ENCODE measurements at regions not wholly inside any gene's neighbourhood (a gene's known extent, or its start where the extent isn't known, plus 50 kb on each side); places are given as distances from the start of the nearest gene placed in this dataset.

DNA sequence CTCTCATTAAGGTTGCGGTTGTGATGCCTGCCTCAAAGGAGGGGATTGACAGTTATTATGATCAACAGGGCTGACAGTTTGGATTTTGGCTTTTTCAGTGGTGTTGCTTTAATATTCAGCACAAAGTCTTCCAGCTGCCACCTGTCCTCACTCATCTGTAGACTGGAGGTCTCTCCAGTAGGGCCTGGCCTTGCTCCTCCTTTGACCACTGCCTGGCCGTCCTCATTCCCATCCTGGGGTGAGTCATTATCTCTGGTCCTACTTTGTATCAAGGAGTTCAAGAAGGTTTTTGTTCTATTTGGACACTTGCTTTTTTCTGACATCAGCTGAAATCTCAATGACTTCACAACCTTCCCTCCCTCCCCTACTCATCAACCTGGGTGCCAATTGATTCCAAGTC lies 95.1 kb upstream of the ZPLD1 start:
- TF ChIP-seq, protein P1, sequence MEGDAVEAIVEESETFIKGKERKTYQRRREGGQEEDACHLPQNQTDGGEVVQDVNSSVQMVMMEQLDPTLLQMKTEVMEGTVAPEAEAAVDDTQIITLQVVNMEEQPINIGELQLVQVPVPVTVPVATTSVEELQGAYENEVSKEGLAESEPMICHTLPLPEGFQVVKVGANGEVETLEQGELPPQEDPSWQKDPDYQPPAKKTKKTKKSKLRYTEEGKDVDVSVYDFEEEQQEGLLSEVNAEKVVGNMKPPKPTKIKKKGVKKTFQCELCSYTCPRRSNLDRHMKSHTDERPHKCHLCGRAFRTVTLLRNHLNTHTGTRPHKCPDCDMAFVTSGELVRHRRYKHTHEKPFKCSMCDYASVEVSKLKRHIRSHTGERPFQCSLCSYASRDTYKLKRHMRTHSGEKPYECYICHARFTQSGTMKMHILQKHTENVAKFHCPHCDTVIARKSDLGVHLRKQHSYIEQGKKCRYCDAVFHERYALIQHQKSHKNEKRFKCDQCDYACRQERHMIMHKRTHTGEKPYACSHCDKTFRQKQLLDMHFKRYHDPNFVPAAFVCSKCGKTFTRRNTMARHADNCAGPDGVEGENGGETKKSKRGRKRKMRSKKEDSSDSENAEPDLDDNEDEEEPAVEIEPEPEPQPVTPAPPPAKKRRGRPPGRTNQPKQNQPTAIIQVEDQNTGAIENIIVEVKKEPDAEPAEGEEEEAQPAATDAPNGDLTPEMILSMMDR (IDR thresholded peaks at IDR 0.05; ENCODE audit: extremely low read depth in 1 of 2, insufficient read depth in 1 of 2, low read depth in 1 of 2, low read length in 2 of 2): no peak
- TF ChIP-seq POLR2A (IDR thresholded peaks at IDR 0.05; ENCODE audit: low read depth, low read length) (no peak), JUN (IDR thresholded peaks at IDR 0.05; ENCODE audit: borderline replicate concordance, insufficient read depth, insufficient read length, low read depth) (no peak), POLR2AphosphoS5 (IDR thresholded peaks at IDR 0.05; ENCODE audit: insufficient read depth, low read depth, low read length) (no peak), EZH2 (IDR thresholded peaks at IDR 0.05; ENCODE audit: borderline replicate concordance, low read depth, low read length, severe bottlenecking) (no peak), MYC (IDR thresholded peaks at IDR 0.05; ENCODE audit: low read depth, low read length) (no peak), FOS (IDR thresholded peaks at IDR 0.05; ENCODE audit: borderline replicate concordance, insufficient read depth, low read length) (no peak), GATA2 (IDR thresholded peaks at IDR 0.05; ENCODE audit: insufficient read depth, insufficient read length, low read depth, low read length) (no peak)
- TF ChIP-seq, protein P2, sequence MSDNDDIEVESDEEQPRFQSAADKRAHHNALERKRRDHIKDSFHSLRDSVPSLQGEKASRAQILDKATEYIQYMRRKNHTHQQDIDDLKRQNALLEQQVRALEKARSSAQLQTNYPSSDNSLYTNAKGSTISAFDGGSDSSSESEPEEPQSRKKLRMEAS (IDR thresholded peaks at IDR 0.05; ENCODE audit: insufficient read depth, insufficient read length): no peak
